22Rv1 (cell line): ENCODE measurements at regions not wholly inside any gene's neighbourhood (a gene's known extent, or its start where the extent isn't known, plus 50 kb on each side); places are given as distances from the start of the nearest gene placed in this dataset.
"Not testable (repeated sequence)": the region's sequence is repeated elsewhere in the genome, so short reads cannot be mapped to it uniquely, and the experiment has no call there.

Experiments
- H3K27ac ChIP-seq: fragments of 450-650 bp; 2 replicates; pipeline ENCODE4 v1.5.1; 2017
- ZFX ChIP-seq: fragments of 450-650 bp; IDR thresholded peaks from 2 replicates; pipeline ENCODE4 v1.6.1; 2017; ENCODE audit warnings: antibody characterized with exemption, borderline replicate concordance
- TF ChIP-seq, protein P1 (sequence below): fragments of 450-650 bp; IDR thresholded peaks from 2 replicates; pipeline ENCODE4 v1.5.1; 2017; ENCODE audit warnings: mild to moderate bottlenecking

DNA sequence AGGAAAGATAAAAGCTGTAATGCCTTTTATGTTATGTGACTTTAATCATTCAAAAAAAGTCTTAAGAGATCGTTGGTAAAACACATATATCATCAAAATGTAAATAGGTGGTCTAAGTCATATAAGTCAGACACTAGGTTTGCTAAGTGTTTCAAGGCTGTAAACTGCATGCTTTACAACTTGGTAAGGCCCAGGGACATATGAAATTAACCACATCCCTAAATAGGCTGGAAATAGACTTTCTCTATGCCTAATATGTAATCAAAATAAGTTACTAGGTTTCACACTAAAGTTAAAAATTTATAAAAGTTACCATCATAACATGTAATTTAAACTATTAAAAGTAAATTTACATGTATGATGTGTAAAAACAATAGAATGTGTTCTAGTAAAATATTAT, 946.3 kb upstream of the LRATD1 start:
- no peak overlapping the region for H3K27ac ChIP-seq
- no peak for TF ChIP-seq ZFX
- TF ChIP-seq, protein P1, sequence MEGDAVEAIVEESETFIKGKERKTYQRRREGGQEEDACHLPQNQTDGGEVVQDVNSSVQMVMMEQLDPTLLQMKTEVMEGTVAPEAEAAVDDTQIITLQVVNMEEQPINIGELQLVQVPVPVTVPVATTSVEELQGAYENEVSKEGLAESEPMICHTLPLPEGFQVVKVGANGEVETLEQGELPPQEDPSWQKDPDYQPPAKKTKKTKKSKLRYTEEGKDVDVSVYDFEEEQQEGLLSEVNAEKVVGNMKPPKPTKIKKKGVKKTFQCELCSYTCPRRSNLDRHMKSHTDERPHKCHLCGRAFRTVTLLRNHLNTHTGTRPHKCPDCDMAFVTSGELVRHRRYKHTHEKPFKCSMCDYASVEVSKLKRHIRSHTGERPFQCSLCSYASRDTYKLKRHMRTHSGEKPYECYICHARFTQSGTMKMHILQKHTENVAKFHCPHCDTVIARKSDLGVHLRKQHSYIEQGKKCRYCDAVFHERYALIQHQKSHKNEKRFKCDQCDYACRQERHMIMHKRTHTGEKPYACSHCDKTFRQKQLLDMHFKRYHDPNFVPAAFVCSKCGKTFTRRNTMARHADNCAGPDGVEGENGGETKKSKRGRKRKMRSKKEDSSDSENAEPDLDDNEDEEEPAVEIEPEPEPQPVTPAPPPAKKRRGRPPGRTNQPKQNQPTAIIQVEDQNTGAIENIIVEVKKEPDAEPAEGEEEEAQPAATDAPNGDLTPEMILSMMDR = no peak

GRCh38 chr2:13694673-13695072, 937.8 kb upstream of the LRATD1 start:
- TF ChIP-seq, protein P1 = no peak
- no peak for TF ChIP-seq ZFX

DNA sequence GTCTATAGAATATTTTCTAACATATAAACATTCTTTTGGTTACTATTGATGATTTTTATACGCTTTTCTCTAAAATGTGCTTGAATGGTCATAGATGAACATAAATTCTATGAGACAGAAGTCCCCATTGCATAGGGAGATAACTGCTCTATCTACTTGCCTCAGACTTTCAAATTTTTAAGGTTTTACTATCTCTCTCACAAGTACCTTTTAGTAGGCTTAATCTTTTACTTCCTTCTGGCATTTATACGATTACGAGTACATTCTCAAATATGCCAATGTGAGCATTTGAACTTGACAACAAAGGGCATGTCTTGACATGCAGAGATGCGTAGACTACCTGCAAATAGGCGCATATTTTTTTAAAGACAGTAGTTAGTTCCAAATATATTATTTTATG, 935.9 kb upstream of the LRATD1 start:
- TF ChIP-seq, protein P1 = no peak
- no peak overlapping the region for H3K27ac ChIP-seq

More at GRCh38 chr2:13694673-13695072, 937.8 kb upstream of the LRATD1 start:
- no peak overlapping the region for H3K27ac ChIP-seq

DNA sequence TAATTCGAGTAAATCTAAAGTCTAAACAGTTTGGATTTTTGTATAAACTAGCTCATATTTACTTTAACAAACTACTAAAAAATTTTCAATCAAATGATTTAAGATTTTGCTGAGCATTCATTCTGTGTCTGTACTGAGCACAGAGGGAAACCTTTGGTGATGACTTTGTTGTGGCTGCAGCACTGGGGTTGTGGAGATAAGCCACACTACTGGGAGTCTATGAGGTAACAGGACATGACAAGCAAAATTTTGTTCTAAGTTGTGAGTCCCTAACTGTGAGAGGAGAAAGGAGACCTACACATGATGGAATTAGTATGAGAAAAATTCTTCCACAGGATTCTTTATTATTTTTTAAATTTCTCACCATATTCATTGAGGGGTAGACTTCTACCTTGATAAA, 933.7 kb upstream of the LRATD1 start:
- no peak overlapping the region for H3K27ac ChIP-seq
- TF ChIP-seq ZFX = no peak
- TF ChIP-seq, protein P1 = no peak

GRCh38 chr2:13699939-13700338, 932.6 kb upstream of the LRATD1 start:
- not testable (repeated sequence) for H3K27ac ChIP-seq

- H3K27ac ChIP-seq = no peak overlapping the region
- TF ChIP-seq, protein P1 = no peak
- no peak for TF ChIP-seq ZFX
Observed at GRCh38 chr2:13711154-13711553, 921.4 kb upstream of the LRATD1 start.

GRCh38 chr2:13714466-13714865, 918.1 kb upstream of the LRATD1 start:
- TF ChIP-seq, protein P1 = no peak
- no peak for TF ChIP-seq ZFX
- no peak overlapping the region for H3K27ac ChIP-seq

- TF ChIP-seq, protein P1 = no peak
- no peak for TF ChIP-seq ZFX
Observed at GRCh38 chr2:13725945-13726344, 906.6 kb upstream of the LRATD1 start.

More at GRCh38 chr2:13725945-13726344, 906.6 kb upstream of the LRATD1 start:
- H3K27ac ChIP-seq = no peak overlapping the region
